NT2/D1 (cell line): ENCODE measurements at regions not wholly inside any gene's neighbourhood (a gene's known extent, or its start where the extent isn't known, plus 50 kb on each side); places are given as distances from the start of the nearest gene placed in this dataset.
"Not testable (repeated sequence)": the region's sequence is repeated elsewhere in the genome, so short reads cannot be mapped to it uniquely, and the experiment has no call there.

ENCODE experiments used
- DNase-seq: peaks from one replicate; pipeline ENCODE4 v3.0.0-alpha.2; 2011; ENCODE audit warnings: low read depth, low spot score
- H3K27me3 ChIP-seq: 2 replicates; pipeline ENCODE4 v1.6.0; 2011; ENCODE audit warnings: mild to moderate bottlenecking; ENCODE audit not compliant: insufficient read length, insufficient read depth
- H3K36me3 ChIP-seq: 2 replicates; pipeline ENCODE4 v1.6.1; 2011; ENCODE audit warnings: mild to moderate bottlenecking, low read length, mixed read lengths; ENCODE audit not compliant: insufficient read depth, insufficient read length
- H3K4me1 ChIP-seq: 2 replicates; pipeline ENCODE4 v1.5.1; 2011; ENCODE audit not compliant: insufficient read depth, insufficient read length
- H3K4me3 ChIP-seq: 2 replicates; pipeline ENCODE4 v1.5.1; 2011; ENCODE audit warnings: low read depth; ENCODE audit not compliant: insufficient read length
- H3K9ac ChIP-seq: 2 replicates; pipeline ENCODE4 v1.6.0; 2011; ENCODE audit warnings: low read depth; ENCODE audit not compliant: insufficient read length
- H3K9me3 ChIP-seq: 2 replicates; pipeline ENCODE4 v1.5.1; 2011; ENCODE audit warnings: mild to moderate bottlenecking, low read length; ENCODE audit not compliant: insufficient read depth
- SUZ12 ChIP-seq: IDR thresholded peaks from 2 replicates; pipeline ENCODE4 v1.6.1; 2011; ENCODE audit not compliant: insufficient read length, insufficient read depth; ENCODE audit errors: extremely low read depth
- YY1 ChIP-seq: IDR thresholded peaks from 2 replicates; pipeline ENCODE4 v1.6.1; 2011; ENCODE audit not compliant: insufficient read length, insufficient read depth
- ZNF274 ChIP-seq: IDR thresholded peaks from 2 replicates; pipeline ENCODE4 v1.6.1; 2011; ENCODE audit warnings: mild to moderate bottlenecking, low read depth, low read length

DNA sequence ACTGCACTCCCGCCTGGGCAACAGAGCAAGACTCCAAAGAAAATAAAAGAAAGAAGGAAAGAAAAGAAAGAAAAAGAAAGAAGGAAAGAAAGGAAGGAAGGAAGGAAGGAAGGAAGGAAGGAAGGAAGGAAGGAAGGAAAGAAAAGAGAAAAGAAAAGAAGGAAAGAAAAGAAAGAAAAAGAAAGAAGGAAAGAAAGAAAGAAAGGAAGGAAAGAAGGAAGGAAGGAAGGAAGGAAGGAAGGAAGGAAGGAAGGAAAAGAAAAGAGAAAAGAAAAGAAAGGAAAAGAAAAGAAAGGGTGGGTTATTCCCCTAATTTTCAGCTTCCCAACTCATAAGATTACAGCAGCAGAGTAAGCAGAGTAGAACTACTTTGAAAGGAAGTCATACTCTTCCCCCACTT is 64.4 kb downstream of the TMEM200C start:
- not testable (repeated sequence) for H3K4me1 ChIP-seq, H3K4me3 ChIP-seq, DNase-seq, H3K27me3 ChIP-seq, H3K9ac ChIP-seq, H3K9me3 ChIP-seq, H3K36me3 ChIP-seq

DNA sequence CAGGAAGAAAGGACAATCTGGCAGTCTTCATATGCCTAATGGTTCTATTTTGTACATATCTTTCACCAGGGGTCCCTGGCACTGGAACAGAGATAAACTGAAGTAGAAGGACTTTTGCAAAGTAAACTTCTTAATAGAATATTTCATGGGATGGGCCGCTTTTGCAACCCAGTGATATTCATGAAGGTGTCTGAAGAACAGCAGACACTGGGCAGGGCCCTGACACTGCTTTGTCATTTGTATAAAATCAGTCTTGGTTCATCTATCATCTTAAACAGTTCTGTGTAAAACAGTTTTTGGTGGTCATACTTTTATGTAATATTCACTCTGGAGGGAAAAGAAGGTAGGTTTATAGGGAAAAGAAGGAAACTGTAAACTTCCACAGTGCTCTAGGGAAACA is 66.4 kb downstream of the TMEM200C start:
- no peak for TF ChIP-seq ZNF274
- no peak for TF ChIP-seq SUZ12
- no peak for TF ChIP-seq YY1
- H3K4me3 ChIP-seq, result no peak overlapping the region
- DNase-seq, result no peak
- H3K27me3 ChIP-seq, result no peaks in the 10 kb centered on the region
- no peaks in the 10 kb centered on the region for H3K4me1 ChIP-seq
- H3K9ac ChIP-seq, result no peak overlapping the region
- H3K36me3 ChIP-seq, result no peaks in the 10 kb centered on the region
- H3K9me3 ChIP-seq, result no peaks in the 10 kb centered on the region

DNA sequence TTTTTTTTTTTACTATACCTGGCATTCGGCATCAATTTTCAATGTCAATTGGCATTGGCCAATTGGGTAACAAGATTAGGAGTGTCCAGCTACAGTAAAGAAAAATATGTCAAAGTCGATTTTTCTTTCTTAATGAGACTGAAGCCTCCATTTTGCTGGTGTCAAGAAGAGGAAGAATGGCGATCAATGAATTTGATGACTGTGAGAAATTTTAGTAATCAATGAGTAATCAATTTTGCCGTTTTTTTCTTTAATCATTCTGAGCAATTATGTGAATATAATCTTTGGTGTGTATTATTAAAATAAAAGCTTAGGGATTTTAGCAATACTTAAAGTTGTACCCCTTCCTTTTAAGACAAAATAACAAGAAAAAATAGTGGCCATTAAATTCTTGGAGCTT is 69.7 kb downstream of the TMEM200C start:
- no peaks in the 10 kb centered on the region for H3K4me1 ChIP-seq

GRCh38 chr18:5824370-5824984 is 70.8 kb downstream of the TMEM200C start:
- no peak for DNase-seq
- H3K36me3 ChIP-seq, result no peaks in the 10 kb centered on the region
- no peak overlapping the region for H3K4me3 ChIP-seq
- no peaks in the 10 kb centered on the region for H3K9me3 ChIP-seq
- no peaks in the 10 kb centered on the region for H3K27me3 ChIP-seq
- no peak overlapping the region for H3K9ac ChIP-seq
- H3K4me1 ChIP-seq, result no peaks in the 10 kb centered on the region
- TF ChIP-seq ZNF274, result no peak
- no peak for TF ChIP-seq YY1
- no peak for TF ChIP-seq SUZ12

More for the DNA sequence above, 69.7 kb downstream of the TMEM200C start:
- no peak for DNase-seq
- H3K9me3 ChIP-seq, result no peaks in the 10 kb centered on the region
- no peak overlapping the region for H3K9ac ChIP-seq
- H3K4me3 ChIP-seq, result no peak overlapping the region
- H3K27me3 ChIP-seq, result no peaks in the 10 kb centered on the region
- TF ChIP-seq YY1, result no peak
- no peak for TF ChIP-seq SUZ12
- TF ChIP-seq ZNF274, result no peak
- H3K36me3 ChIP-seq, result no peaks in the 10 kb centered on the region

DNA sequence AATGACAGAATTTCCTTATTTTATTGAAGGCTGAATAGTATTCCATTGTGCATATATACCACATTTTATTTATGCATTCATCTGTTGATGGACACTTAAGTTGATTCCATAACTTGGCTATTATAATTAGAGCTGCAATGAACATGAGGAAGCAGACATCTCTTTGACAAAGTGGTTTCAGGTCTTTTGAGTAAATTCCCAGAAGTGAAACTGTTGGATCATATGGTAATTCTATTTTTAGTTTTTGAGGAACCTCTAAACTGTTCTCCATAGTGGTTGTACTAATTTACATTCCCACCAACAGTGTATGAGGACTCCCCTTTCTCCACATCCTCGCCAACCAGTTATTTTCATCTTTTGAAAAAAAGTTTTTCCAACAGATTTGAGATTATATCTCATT is 77.5 kb downstream of the TMEM200C start:
- DNase-seq, result no peak
- no peak overlapping the region for H3K4me3 ChIP-seq
- TF ChIP-seq YY1 (no peak), SUZ12 (no peak), ZNF274 (no peak)
- H3K4me1 ChIP-seq, result no peaks in the 10 kb centered on the region
- no peaks in the 10 kb centered on the region for H3K9me3 ChIP-seq
- H3K9ac ChIP-seq, result no peak overlapping the region
- H3K36me3 ChIP-seq, result no peaks in the 10 kb centered on the region
- H3K27me3 ChIP-seq, result no peaks in the 10 kb centered on the region

DNA sequence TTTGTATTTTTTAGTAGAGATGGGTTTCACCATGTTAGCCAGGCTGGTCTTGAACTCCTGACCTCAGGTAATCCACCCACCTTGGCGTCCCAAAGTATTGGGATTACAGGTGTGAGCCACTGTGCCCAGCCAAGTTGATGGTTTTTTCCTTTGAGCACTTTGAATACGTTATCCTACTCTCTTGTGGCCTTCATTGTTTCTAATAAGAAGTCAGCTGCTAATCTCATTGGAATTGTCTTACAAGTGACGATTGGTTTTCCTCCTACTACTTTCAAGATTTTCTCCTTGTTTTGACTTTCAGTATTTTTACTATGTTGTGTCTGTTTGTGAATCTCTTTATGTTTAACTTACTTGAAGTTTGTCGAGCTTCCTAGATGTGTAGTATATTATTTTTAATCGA is 88.5 kb downstream of the TMEM200C start:
- Histone ChIP-seq H3K36me3 (no peaks in the 10 kb centered on the region), H3K9ac (no peak overlapping the region), H3K27me3 (no peaks in the 10 kb centered on the region), H3K4me3 (no peak overlapping the region), H3K4me1 (no peaks in the 10 kb centered on the region), H3K9me3 (peaks cover 26% of the 10 kb centered on the region)
- TF ChIP-seq ZNF274 (no peak), YY1 (no peak), SUZ12 (no peak)
- DNase-seq, result no peak

DNA sequence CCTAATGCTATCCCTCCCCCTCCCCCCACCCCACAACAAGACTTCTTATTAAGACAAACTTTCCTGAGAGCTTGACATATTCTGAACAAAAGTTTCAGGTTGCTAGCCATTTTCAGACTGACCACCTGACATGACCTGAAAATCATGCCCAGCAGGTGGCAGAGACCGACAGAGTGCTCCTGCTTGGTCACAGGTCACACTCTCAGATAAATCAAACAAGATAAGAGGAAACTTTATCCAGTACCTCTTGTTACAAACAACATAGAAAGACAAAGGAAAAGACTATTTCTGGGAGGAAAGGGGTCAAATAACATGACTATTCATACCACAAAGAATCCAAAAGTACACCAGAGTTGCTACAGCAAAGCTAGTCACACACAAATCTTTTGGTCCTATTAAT is 107.4 kb downstream of the TMEM200C start:
- H3K36me3 ChIP-seq, result no peaks in the 10 kb centered on the region
- H3K4me1 ChIP-seq, result no peaks in the 10 kb centered on the region
- no peak overlapping the region for H3K9ac ChIP-seq
- no peak for TF ChIP-seq SUZ12
- no peak for TF ChIP-seq YY1
- TF ChIP-seq ZNF274, result no peak
- no peaks in the 10 kb centered on the region for H3K27me3 ChIP-seq
- no peak for DNase-seq
- H3K9me3 ChIP-seq, result peaks cover 3% of the 10 kb centered on the region; the same call in 1 of the 2 replicates
- no peak overlapping the region for H3K4me3 ChIP-seq
